ENCODE measurements at regions not wholly inside any gene's neighbourhood (a gene's known extent, or its start where the extent isn't known, plus 50 kb on each side); places are given as distances from the start of the nearest gene placed in this dataset.
A peak's percentile ranks its signal among the peaks of the same experiment; 100 is the strongest.
"Not testable (repeated sequence)": the region's sequence is repeated elsewhere in the genome, so short reads cannot be mapped to it uniquely, and the experiment has no call there.

- DNase-seq (ENCODE audit: low read depth in 2 of 2), result no peak
Measured at GRCh38 chr10:127610816-127611215, 61.7 kb downstream of the NPS start.

GRCh38 chr10:127614484-127615017 is 65.4 kb downstream of the NPS start:
- DNase-seq (ENCODE audit: low read depth in 2 of 2), result no peak

GRCh38 chr10:127618797-127619196 is 69.7 kb downstream of the NPS start:
- DNase-seq (ENCODE audit: low read depth in 2 of 2), result no peak

- no peak for DNase-seq (ENCODE audit: low read depth in 2 of 2)
Measured at GRCh38 chr10:127619546-127620325, 70.6 kb downstream of the NPS start.

- DNase-seq (ENCODE audit: low read depth in 2 of 2), result no peak
Measured at GRCh38 chr10:127635882-127636281, 86.8 kb downstream of the NPS start.

GRCh38 chr10:127648885-127649284 is 88.1 kb upstream of the FOXI2 start:
- DNase-seq (ENCODE audit: low read depth in 2 of 2), result no peak

GRCh38 chr10:127649642-127650041 is 87.3 kb upstream of the FOXI2 start:
- DNase-seq (ENCODE audit: low read depth in 2 of 2), result peak in 1 of 2 donors; percentile 8

- DNase-seq (ENCODE audit: low read depth in 2 of 2), result no peak
Measured at GRCh38 chr10:127657056-127657455, 79.9 kb upstream of the FOXI2 start.

- not testable (repeated sequence) for DNase-seq (ENCODE audit: low read depth in 2 of 2)
Measured at GRCh38 chr10:127676430-127676829, 60.6 kb upstream of the FOXI2 start.

GRCh38 chr10:127678091-127678490 is 58.9 kb upstream of the FOXI2 start:
- no peak for DNase-seq (ENCODE audit: low read depth in 2 of 2)

- peak in 1 of 2 donors; percentile 6 for DNase-seq (ENCODE audit: low read depth in 2 of 2)
Measured at GRCh38 chr10:127679642-127680255, 57.2 kb upstream of the FOXI2 start.
